ENCODE measurements at regions not wholly inside any gene's neighbourhood (a gene's known extent, or its start where the extent isn't known, plus 50 kb on each side); places are given as distances from the start of the nearest gene placed in this dataset.

DNA sequence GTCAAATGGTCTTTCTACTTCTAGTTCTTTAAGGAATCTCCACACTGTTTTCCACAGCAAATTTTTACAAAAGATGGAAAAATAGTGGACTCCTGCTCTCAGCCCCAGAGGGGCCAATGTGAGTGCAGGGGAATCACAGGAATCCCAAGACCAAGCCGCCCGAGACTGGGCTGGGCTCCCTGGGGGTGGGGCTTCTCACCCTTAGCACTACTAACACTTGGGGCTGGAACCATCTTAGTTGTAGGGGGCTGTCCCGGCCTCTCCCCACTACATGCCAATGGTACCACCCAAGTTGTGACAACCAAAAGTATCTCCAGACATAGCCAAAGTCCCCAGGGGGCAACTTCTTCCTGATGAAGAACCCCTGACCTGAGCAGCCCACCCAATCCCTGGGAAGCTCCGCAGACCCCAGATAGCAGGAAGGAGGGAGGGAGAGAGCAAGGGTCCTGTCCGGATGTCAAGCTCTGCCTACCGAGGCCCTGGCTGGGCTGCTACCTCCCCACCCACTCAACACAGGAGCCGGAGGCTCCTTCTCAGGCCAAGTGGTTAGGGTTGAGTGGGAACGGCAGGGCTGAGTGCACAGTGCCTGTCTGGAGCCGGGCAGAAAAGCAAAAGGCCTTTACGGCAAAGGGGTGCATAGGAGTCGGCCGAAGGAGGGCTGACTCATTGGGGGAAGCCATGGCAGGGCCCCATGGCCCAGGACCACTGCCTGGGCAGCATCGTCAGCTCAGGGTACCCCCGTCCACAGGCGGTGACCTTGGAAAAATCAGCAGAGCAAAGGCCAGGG lies 122.5 kb upstream of the FGF3 start:
- TF ChIP-seq CTCF (IDR thresholded peaks at IDR 0.05), result no peak
- TF ChIP-seq POLR2A (IDR thresholded peaks at IDR 0.05), result no peak
- H3K4me3 ChIP-seq, result no peak overlapping the region
- no peaks in the 10 kb centered on the region for H3K27me3 ChIP-seq
- no peak overlapping the region for H3K27ac ChIP-seq
- WGBS, 2 donors, result 61 to 65% methylated on average over 13 to 15 of the region's 15 CpGs
- H3K36me3 ChIP-seq (ENCODE audit: low read depth, missing control alignments), result no peaks in the 10 kb centered on the region
- no peak for DNase-seq
- no peaks in the 10 kb centered on the region for H3K9me3 ChIP-seq
- intact Hi-C loops (cut with DNase I; ENCODE audit: low total_unique reads), result no loop called here
- peaks cover 7% of the 10 kb centered on the region for H3K4me1 ChIP-seq

- no peaks in the 10 kb centered on the region for H3K9me3 ChIP-seq
- TF ChIP-seq CTCF (IDR thresholded peaks at IDR 0.05), result no peak
- no peak for TF ChIP-seq POLR2A (IDR thresholded peaks at IDR 0.05)
- H3K4me3 ChIP-seq, result no peak overlapping the region
- H3K27ac ChIP-seq, result no peak overlapping the region
- WGBS, 2 donors, result 81 to 83% methylated on average over 9 of the region's 9 CpGs
- H3K36me3 ChIP-seq (ENCODE audit: low read depth, missing control alignments), result no peaks in the 10 kb centered on the region
- peaks cover 7% of the 10 kb centered on the region for H3K4me1 ChIP-seq
- H3K27me3 ChIP-seq, result no peaks in the 10 kb centered on the region
- no peak for DNase-seq
- intact Hi-C loops (cut with DNase I; ENCODE audit: low total_unique reads), result no loop called here
Measured at GRCh38 chr11:69942333-69942820, 123.2 kb upstream of the FGF3 start.

- H3K4me1 ChIP-seq, result peaks cover 7% of the 10 kb centered on the region
- intact Hi-C loops (cut with DNase I; ENCODE audit: low total_unique reads), result no loop called here
- DNase-seq, result no peak
- H3K4me3 ChIP-seq, result no peak overlapping the region
- H3K9me3 ChIP-seq, result no peaks in the 10 kb centered on the region
- TF ChIP-seq CTCF (IDR thresholded peaks at IDR 0.05), result no peak
- no peak for TF ChIP-seq POLR2A (IDR thresholded peaks at IDR 0.05)
- H3K27ac ChIP-seq, result no peak overlapping the region
- WGBS, 2 donors, result 75 to 87% methylated on average over 6 of the region's 6 CpGs
- H3K36me3 ChIP-seq (ENCODE audit: low read depth, missing control alignments), result no peaks in the 10 kb centered on the region
- no peaks in the 10 kb centered on the region for H3K27me3 ChIP-seq
Measured at GRCh38 chr11:69943066-69943465, 123.8 kb upstream of the FGF3 start.

- Histone ChIP-seq H3K4me3 (no peak overlapping the region), H3K27me3 (no peaks in the 10 kb centered on the region), H3K27ac (no peak overlapping the region), H3K36me3 (ENCODE audit: low read depth, missing control alignments) (no peaks in the 10 kb centered on the region), H3K9me3 (no peaks in the 10 kb centered on the region), H3K4me1 (peaks cover 7% of the 10 kb centered on the region)
- TF ChIP-seq CTCF (IDR thresholded peaks at IDR 0.05) (no peak), POLR2A (IDR thresholded peaks at IDR 0.05) (no peak)
- intact Hi-C loops (cut with DNase I; ENCODE audit: low total_unique reads), result no loop called here
- DNase-seq, result no peak
- WGBS, 2 donors, result 82 to 100% methylated on average over 8 to 10 of the region's 11 CpGs
Measured at GRCh38 chr11:69943506-69943905, 124.3 kb upstream of the FGF3 start.

Data from testis (tissue), 2 donors.